CD14-positive monocyte (primary cell): ENCODE measurements at regions not wholly inside any gene's neighbourhood (a gene's known extent, or its start where the extent isn't known, plus 50 kb on each side); places are given as distances from the start of the nearest gene placed in this dataset.

Source experiments
- DNase-seq, 3 donors: peaks; one replicate each; pipeline ENCODE4 v3.0.0-alpha.2; 2011 to 2022
- H2AFZ ChIP-seq: 2 replicates; pipeline ENCODE4 v1.6.0; 2012; ENCODE audit warnings: mild to moderate bottlenecking, low read depth, low read length, inconsistent platforms; ENCODE audit not compliant: insufficient read depth, poor library complexity, severe bottlenecking
- H3K27ac ChIP-seq, 2 donors: 1 replicate in 1 of 2; 2 replicates in 1 of 2; pipeline ENCODE4 v1.5.1; 2012 to 2013; ENCODE audit warnings: low read length in 2 of 2, control low read depth in 1 of 2, inconsistent platforms in 1 of 2, low read depth in 1 of 2, mild to moderate bottlenecking in 1 of 2
- H3K27me3 ChIP-seq, 2 donors: one replicate each; pipeline versions ENCODE4 v1.6.0 to v1.6.1; 2011 to 2013; ENCODE audit warnings: low read length in 2 of 2; ENCODE audit not compliant: control insufficient read depth in 2 of 2, insufficient read depth in 2 of 2
- H3K36me3 ChIP-seq, 2 donors: replicated peaks in 1 of 2; 1 replicate in 1 of 2; 2 replicates in 1 of 2; pipeline versions ENCODE4 v1.5.1 to v1.6.1; 2012 to 2013; ENCODE audit warnings: low read length in 2 of 2, control low read depth in 1 of 2, inconsistent platforms in 1 of 2, mild to moderate bottlenecking in 1 of 2; ENCODE audit not compliant: insufficient read depth in 2 of 2, control insufficient read depth in 1 of 2
- H3K4me1 ChIP-seq, 2 donors: 1 replicate in 1 of 2; 2 replicates in 1 of 2; pipeline versions ENCODE4 v1.5.1 to v1.6.1; 2012 to 2013; ENCODE audit warnings: low read length in 2 of 2, control low read depth in 1 of 2, inconsistent platforms in 1 of 2, mild to moderate bottlenecking in 1 of 2, moderate library complexity in 1 of 2; ENCODE audit not compliant: insufficient read depth in 2 of 2, control insufficient read depth in 1 of 2
- H3K4me2 ChIP-seq: replicated peaks from 2 replicates; pipeline ENCODE3; 2012; ENCODE audit warnings: low read length, moderate library complexity, mild to moderate bottlenecking; ENCODE audit not compliant: poor library complexity, severe bottlenecking; ENCODE audit errors: extremely low read depth
- H3K4me3 ChIP-seq, 3 experiments: fragments of 200-600 bp in 1 of 3; sonication (generic) in 1 of 3; replicated peaks in 1 of 3; 1 replicate in 2 of 3; 2 replicates in 1 of 3; pipeline ENCODE4 v1.5.1; 2011 to 2013; ENCODE audit warnings: low read length in 3 of 3, mild to moderate bottlenecking in 3 of 3, control low read depth in 2 of 3, low read depth in 2 of 3, inconsistent platforms in 1 of 3, moderate library complexity in 1 of 3
- H3K79me2 ChIP-seq: 2 replicates; pipeline ENCODE4 v1.6.0; 2012; ENCODE audit warnings: mild to moderate bottlenecking, control low read depth, inconsistent platforms, low read length, moderate library complexity; ENCODE audit not compliant: insufficient read depth
- H3K9ac ChIP-seq: 2 replicates; pipeline ENCODE4 v1.6.0; 2017; ENCODE audit warnings: low read length, mild to moderate bottlenecking; ENCODE audit not compliant: insufficient read depth, poor library complexity, severe bottlenecking
- H3K9me3 ChIP-seq, 2 donors: replicated peaks in 1 of 2; 1 replicate in 1 of 2; 2 replicates in 1 of 2; pipeline versions ENCODE4 v1.5.1 to v1.6.1; 2012 to 2013; ENCODE audit warnings: low read length in 2 of 2, control low read depth in 1 of 2; ENCODE audit not compliant: control insufficient read depth in 1 of 2, insufficient read depth in 1 of 2
- H4K20me1 ChIP-seq: 2 replicates; pipeline ENCODE4 v1.6.0; 2012; ENCODE audit warnings: mild to moderate bottlenecking, low read length, control low read depth, moderate library complexity; ENCODE audit not compliant: insufficient read depth
- H3K27ac Mint-ChIP-seq, 7 donors: one replicate each; pipeline ENCODE4 v1.8.0; 2020; ENCODE audit warnings: mild to moderate bottlenecking in 7 of 7, mixed read lengths in 7 of 7, moderate library complexity in 6 of 7, inconsistent platforms in 2 of 7
- H3K27me3 Mint-ChIP-seq, 3 donors: one replicate each; pipeline ENCODE4 v1.8.0; 2021 to 2022; ENCODE audit warnings: low read depth in 3 of 3, mild to moderate bottlenecking in 3 of 3, mixed read lengths in 3 of 3, moderate library complexity in 3 of 3, inconsistent platforms in 1 of 3
- H3K36me3 Mint-ChIP-seq, 2 donors: one replicate each; pipeline ENCODE4 v1.8.0; 2020; ENCODE audit warnings: mixed read lengths in 2 of 2, inconsistent platforms in 1 of 2, mild to moderate bottlenecking in 1 of 2
- H3K4me1 Mint-ChIP-seq: one replicate; pipeline ENCODE4 v1.8.0; 2020; ENCODE audit warnings: mild to moderate bottlenecking, mixed read lengths
- H3K4me3 Mint-ChIP-seq, 2 donors: one replicate each; pipeline ENCODE4 v1.8.0; 2020; ENCODE audit warnings: mild to moderate bottlenecking in 2 of 2, mixed read lengths in 2 of 2, moderate library complexity in 1 of 2
- H3K9me3 Mint-ChIP-seq, 7 donors: one replicate each; pipeline ENCODE4 v1.8.0; 2020 to 2022; ENCODE audit warnings: mixed read lengths in 7 of 7, mild to moderate bottlenecking in 6 of 7, moderate library complexity in 6 of 7, inconsistent platforms in 2 of 7
- WGBS: methylation state at CpG from one replicate; pipeline ENCODE4 v1.1.5; 2013; ENCODE audit warnings: missing lambda C conversion rate; ENCODE audit not compliant: insufficient coverage; 5-methylcytosine and 5-hydroxymethylcytosine counted together
- intact Hi-C, 2 donors: fragments of 100-400 bp; cut with micrococcal nuclease; formaldehyde crosslinking; loops; one replicate each; pipeline versions ENCODE4 v1.15.0 to v1.15.1; 2023
- TF ChIP-seq, protein P1 (sequence below): fragments of 200-600 bp; IDR thresholded peaks from one replicate; pipeline ENCODE4 v1.8.0; 2022; ENCODE audit warnings: antibody characterized with exemption, mild to moderate bottlenecking

DNA sequence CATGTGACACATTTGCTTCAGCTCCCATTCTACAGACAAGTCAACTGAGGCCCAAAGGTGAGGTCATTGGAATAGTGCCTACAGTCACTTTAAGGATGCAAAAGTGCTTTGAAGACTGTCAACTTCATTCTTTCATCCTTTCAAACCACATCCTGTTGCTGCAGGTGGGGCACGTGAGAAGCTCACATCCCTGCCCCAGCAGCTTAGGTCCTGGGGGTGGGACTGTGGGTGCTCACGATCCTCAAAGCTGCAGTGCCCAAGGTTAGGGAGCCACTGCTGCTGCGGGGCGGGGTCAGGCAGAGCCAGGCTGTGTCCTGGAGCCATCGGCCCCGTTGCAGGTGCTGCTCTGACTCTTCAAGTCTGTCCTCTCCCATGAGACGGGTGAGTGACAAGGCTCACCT, 57.9 kb upstream of the IER5L start:
- no peaks in the 10 kb centered on the region for H3K27me3 ChIP-seq
- Mint-ChIP-seq H3K27me3 (peaks cover 0 to 12% (median 1%) of the 10 kb centered on the region in 3 donors), H3K4me1 (peaks cover 8% of the 10 kb centered on the region), H3K36me3 (no peaks in the 10 kb centered on the region), H3K4me3 (no peak overlapping the region), H3K9me3 (peaks cover 4 to 16% (median 9%) of the 10 kb centered on the region in 7 donors), H3K27ac (no peak overlapping the region)
- no peak overlapping the region for H3K27ac ChIP-seq
- H3K4me3 ChIP-seq: no peak overlapping the region
- no peaks in the 10 kb centered on the region for H4K20me1 ChIP-seq
- DNase-seq: no peak
- 81% methylated on average over 6 of the region's 7 CpGs for WGBS
- H3K4me2 ChIP-seq: no peak overlapping the region
- H3K79me2 ChIP-seq: no peaks in the 10 kb centered on the region
- H2AFZ ChIP-seq: no peak overlapping the region
- intact Hi-C loops: no loop called here
- TF ChIP-seq, protein P1, sequence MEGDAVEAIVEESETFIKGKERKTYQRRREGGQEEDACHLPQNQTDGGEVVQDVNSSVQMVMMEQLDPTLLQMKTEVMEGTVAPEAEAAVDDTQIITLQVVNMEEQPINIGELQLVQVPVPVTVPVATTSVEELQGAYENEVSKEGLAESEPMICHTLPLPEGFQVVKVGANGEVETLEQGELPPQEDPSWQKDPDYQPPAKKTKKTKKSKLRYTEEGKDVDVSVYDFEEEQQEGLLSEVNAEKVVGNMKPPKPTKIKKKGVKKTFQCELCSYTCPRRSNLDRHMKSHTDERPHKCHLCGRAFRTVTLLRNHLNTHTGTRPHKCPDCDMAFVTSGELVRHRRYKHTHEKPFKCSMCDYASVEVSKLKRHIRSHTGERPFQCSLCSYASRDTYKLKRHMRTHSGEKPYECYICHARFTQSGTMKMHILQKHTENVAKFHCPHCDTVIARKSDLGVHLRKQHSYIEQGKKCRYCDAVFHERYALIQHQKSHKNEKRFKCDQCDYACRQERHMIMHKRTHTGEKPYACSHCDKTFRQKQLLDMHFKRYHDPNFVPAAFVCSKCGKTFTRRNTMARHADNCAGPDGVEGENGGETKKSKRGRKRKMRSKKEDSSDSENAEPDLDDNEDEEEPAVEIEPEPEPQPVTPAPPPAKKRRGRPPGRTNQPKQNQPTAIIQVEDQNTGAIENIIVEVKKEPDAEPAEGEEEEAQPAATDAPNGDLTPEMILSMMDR: no peak
- H3K9me3 ChIP-seq: peaks cover 0 to 14% of the 10 kb centered on the region in 2 donors
- H3K9ac ChIP-seq: no peak overlapping the region
- no peaks in the 10 kb centered on the region for H3K36me3 ChIP-seq
- H3K4me1 ChIP-seq: peaks cover 6 to 9% of the 10 kb centered on the region in 2 donors

DNA sequence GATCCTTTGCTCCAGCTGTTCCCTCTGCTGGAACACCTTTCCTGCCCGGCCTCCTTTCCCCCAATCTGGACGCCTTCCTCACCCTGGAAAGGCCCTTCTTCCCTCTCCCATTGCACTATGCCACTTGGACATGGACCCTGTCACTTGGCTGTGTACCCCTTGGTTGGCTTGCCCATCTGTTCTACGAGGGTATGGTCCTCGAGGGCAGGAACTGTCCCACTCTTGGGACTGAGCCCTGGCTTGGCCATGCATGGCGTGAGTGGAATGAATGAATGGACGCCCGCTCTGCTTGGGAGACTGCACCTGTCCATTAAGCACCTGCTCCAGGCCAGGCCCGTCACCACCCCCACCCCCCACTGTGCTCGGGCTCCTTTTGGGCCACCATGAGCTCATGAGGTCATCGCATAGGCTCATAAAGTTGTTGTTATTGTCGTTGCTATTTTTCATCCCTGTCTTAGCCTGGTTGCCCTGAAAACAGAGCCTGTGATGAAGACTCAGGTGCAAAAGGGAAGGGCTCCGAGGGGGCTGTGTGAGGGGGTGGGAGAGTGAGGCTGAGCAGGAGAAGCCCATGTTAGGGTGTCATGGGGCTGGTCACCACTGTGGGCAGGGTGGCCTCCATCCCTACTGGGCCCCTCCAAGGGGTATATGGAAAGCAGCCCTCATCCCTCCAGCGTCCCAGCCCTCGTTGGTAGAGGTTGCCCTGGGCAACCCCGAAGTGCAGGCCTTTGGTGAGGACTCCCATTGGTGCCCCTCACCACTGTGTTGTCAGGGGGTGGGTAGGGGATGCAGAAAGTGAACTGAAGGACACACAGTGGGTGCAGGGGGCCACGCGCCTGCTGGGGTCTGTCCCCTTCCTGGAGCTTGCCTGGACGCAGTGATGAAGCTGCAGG, 57.2 kb upstream of the IER5L start:
- Mint-ChIP-seq H3K4me1 (peaks cover 8% of the 10 kb centered on the region), H3K4me3 (no peak overlapping the region), H3K27ac (peak overlapping the region in 1 of 7 donors; percentile 57), H3K36me3 (no peaks in the 10 kb centered on the region), H3K9me3 (peaks cover 4 to 16% (median 9%) of the 10 kb centered on the region in 7 donors), H3K27me3 (peaks cover 0 to 12% (median 1%) of the 10 kb centered on the region in 3 donors)
- no peaks in the 10 kb centered on the region for H4K20me1 ChIP-seq
- TF ChIP-seq, protein P1: no peak
- no peak overlapping the region for H3K4me2 ChIP-seq
- H3K79me2 ChIP-seq: no peaks in the 10 kb centered on the region
- intact Hi-C loops: no loop called here
- DNase-seq: no peak
- peaks cover 6 to 9% of the 10 kb centered on the region in 2 donors for H3K4me1 ChIP-seq
- no peak overlapping the region for H2AFZ ChIP-seq
- no peaks in the 10 kb centered on the region for H3K36me3 ChIP-seq
- peaks cover 0 to 14% of the 10 kb centered on the region in 2 donors for H3K9me3 ChIP-seq
- H3K9ac ChIP-seq: no peak overlapping the region
- no peak overlapping the region for H3K27ac ChIP-seq
- H3K27me3 ChIP-seq: no peaks in the 10 kb centered on the region
- no peak overlapping the region for H3K4me3 ChIP-seq
- WGBS: 88% methylated on average over 11 of the region's 18 CpGs
